DOHH2 (cell line): ENCODE measurements at regions not wholly inside any gene's neighbourhood (a gene's known extent, or its start where the extent isn't known, plus 50 kb on each side); places are given as distances from the start of the nearest gene placed in this dataset.

Source experiments
- H3F3A ChIP-seq: fragments of 200-600 bp; sonication (generic), shearing (Covaris generic); 2 replicates; pipeline ENCODE4 v1.6.0; 2016; ENCODE audit warnings: antibody characterized with exemption, mild to moderate bottlenecking; ENCODE audit not compliant: control insufficient read depth, insufficient read depth
- H3K27ac ChIP-seq: fragments of 200-600 bp; sonication (generic); 2 replicates; pipeline ENCODE4 v1.5.1; 2014; ENCODE audit warnings: low read depth, mild to moderate bottlenecking, low read length, moderate library complexity
- H3K27me3 ChIP-seq: fragments of 200-600 bp; sonication (generic); 2 replicates; pipeline ENCODE4 v1.6.1; 2014; ENCODE audit warnings: mild to moderate bottlenecking, low read length, mixed read lengths; ENCODE audit not compliant: control insufficient read depth
- H3K36me3 ChIP-seq: fragments of 200-600 bp; sonication (generic); 2 replicates; pipeline ENCODE4 v1.6.1; 2014; ENCODE audit warnings: mild to moderate bottlenecking, low read length, moderate library complexity, mixed read lengths; ENCODE audit not compliant: control insufficient read depth
- H3K4me1 ChIP-seq: fragments of 200-600 bp; sonication (generic); 2 replicates; pipeline ENCODE4 v1.6.1; 2014; ENCODE audit warnings: mild to moderate bottlenecking, low read length, mixed read lengths; ENCODE audit not compliant: control insufficient read depth
- H3K4me2 ChIP-seq: fragments of 200-600 bp; sonication (generic); 2 replicates; pipeline ENCODE4 v1.6.0; 2014; ENCODE audit warnings: mild to moderate bottlenecking, low read length, moderate library complexity
- H3K4me3 ChIP-seq: fragments of 200-600 bp; sonication (generic); 2 replicates; pipeline ENCODE4 v1.5.1; 2014; ENCODE audit warnings: mild to moderate bottlenecking, low read length, mixed read lengths
- H3K79me2 ChIP-seq: fragments of 200-600 bp; sonication (generic); 2 replicates; pipeline ENCODE4 v1.6.1; 2014; ENCODE audit warnings: mild to moderate bottlenecking, low read length, mixed read lengths; ENCODE audit not compliant: control insufficient read depth
- H3K9me2 ChIP-seq: fragments of 200-600 bp; sonication (generic); replicated peaks from 2 replicates; pipeline ENCODE4 v1.6.1; 2014; ENCODE audit warnings: mild to moderate bottlenecking, low read length, mixed read lengths; ENCODE audit not compliant: control insufficient read depth
- H3K9me3 ChIP-seq: fragments of 200-600 bp; sonication (generic); 2 replicates; pipeline ENCODE4 v1.6.1; 2014; ENCODE audit warnings: antibody characterized with exemption, low read length, mixed read lengths; ENCODE audit not compliant: control insufficient read depth, insufficient read depth
- H4K20me1 ChIP-seq: fragments of 200-600 bp; sonication (generic); 2 replicates; pipeline ENCODE4 v1.6.0; 2014; ENCODE audit warnings: low read depth, mild to moderate bottlenecking, antibody characterized with exemption, low read length, moderate library complexity; ENCODE audit not compliant: control insufficient read depth, insufficient read depth
- EZH2phosphoT487 ChIP-seq: fragments of 200-600 bp; sonication (generic); IDR thresholded peaks from 2 replicates; pipeline ENCODE4 v1.6.1; 2017; ENCODE audit warnings: borderline replicate concordance, mild to moderate bottlenecking, antibody characterized with exemption, low read length, moderate library complexity, mixed read lengths
- TF ChIP-seq, protein P1 (sequence below): fragments of 200-600 bp; sonication (generic); IDR thresholded peaks from one replicate; pipeline ENCODE4 v1.5.1; 2014; ENCODE audit warnings: antibody characterized with exemption, mild to moderate bottlenecking, low read depth, low read length; ENCODE audit not compliant: poor library complexity, severe bottlenecking

DNA sequence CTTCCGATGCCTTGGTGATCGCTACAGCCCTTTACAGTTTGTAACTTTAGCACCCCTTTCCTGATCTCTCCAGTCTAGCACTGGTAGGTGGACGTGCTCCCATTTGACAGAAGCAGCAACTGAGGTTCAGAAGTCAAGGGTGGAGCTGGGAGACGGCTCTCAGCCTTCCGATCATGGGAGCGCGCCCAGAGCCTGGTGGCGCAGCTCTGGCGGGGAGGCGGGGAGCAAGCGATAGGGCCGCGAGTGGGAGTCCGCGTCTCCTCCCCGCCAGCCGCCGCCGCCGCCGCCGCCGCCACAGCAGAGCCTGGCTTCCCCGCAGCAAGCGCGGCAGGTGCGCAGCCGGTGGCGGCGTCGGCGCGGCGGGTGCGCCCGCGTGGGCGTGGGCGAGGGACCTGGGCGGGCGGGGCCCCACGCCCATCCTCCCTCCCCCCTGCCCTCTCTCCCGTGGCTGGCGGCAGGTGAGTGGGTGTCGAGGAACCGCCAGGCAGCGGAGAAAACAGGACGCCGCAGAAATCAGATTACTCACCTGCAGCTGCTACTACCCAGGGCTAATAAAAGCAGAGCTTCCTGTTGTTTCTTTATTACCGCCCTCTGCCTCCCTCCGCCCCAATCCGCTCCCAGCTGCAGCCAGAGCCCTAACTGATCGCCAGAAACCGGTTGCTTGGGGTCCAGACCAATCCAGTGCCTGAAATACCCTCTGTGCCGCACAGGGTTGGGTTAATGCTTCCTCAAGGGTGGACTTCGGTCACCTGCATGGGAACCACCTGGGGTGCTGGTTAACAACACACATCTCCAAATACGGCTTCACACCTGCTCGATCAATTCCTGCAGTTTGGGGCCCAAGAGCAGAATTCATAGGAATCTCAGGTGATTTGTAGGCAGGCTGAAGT, 60.2 kb upstream of the ID3 start:
- H3K79me2 ChIP-seq = no peaks in the 10 kb centered on the region
- H3K9me3 ChIP-seq = no peaks in the 10 kb centered on the region
- peak overlapping the region; percentile 79 for H3K4me2 ChIP-seq
- peaks cover 90% of the 10 kb centered on the region for H3K4me1 ChIP-seq
- TF ChIP-seq, protein P1, sequence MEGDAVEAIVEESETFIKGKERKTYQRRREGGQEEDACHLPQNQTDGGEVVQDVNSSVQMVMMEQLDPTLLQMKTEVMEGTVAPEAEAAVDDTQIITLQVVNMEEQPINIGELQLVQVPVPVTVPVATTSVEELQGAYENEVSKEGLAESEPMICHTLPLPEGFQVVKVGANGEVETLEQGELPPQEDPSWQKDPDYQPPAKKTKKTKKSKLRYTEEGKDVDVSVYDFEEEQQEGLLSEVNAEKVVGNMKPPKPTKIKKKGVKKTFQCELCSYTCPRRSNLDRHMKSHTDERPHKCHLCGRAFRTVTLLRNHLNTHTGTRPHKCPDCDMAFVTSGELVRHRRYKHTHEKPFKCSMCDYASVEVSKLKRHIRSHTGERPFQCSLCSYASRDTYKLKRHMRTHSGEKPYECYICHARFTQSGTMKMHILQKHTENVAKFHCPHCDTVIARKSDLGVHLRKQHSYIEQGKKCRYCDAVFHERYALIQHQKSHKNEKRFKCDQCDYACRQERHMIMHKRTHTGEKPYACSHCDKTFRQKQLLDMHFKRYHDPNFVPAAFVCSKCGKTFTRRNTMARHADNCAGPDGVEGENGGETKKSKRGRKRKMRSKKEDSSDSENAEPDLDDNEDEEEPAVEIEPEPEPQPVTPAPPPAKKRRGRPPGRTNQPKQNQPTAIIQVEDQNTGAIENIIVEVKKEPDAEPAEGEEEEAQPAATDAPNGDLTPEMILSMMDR = no peak
- no peak for TF ChIP-seq EZH2phosphoT487
- no peaks in the 10 kb centered on the region for H4K20me1 ChIP-seq
- peak overlapping the region; percentile 85 for H3K27ac ChIP-seq
- H3K9me2 ChIP-seq = no peaks in the 10 kb centered on the region
- H3K36me3 ChIP-seq = peaks cover 10% of the 10 kb centered on the region
- H3K4me3 ChIP-seq = peak overlapping the region; percentile 73
- H3K27me3 ChIP-seq = no peaks in the 10 kb centered on the region
- H3F3A ChIP-seq = peaks cover 28% of the 10 kb centered on the region

DNA sequence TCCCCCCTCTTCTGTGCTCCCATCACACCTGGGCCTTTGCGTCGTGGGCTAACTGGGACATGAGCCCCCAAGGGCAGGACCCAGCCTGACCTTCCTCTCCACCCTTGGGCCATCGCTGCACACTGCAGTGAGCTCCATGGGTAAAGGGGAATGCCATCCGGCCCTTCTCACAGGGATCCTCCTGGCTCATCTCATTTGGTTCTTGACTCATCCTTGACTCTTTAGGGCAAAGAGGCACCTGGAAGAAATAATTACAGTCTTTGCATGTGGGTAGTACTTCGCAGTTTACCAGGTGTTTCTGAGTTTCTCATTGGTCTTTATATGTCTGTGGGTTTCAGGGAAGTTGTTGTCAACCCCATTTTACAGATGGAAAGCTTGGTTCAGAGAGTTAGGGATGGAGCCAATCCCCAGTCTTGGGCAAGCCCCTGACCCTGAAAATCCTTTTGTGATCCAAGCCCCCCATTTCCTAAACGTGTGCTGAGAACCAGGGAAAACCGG, 59.3 kb upstream of the ID3 start:
- Histone ChIP-seq H3K27ac (peak overlapping the region; percentile 85), H3K36me3 (peaks cover 13% of the 10 kb centered on the region), H3K4me2 (peak overlapping the region; percentile 79), H3K27me3 (no peaks in the 10 kb centered on the region), H3K4me3 (peak overlapping the region; percentile 73), H3F3A (peaks cover 37% of the 10 kb centered on the region), H3K9me2 (no peaks in the 10 kb centered on the region), H3K9me3 (no peaks in the 10 kb centered on the region), H4K20me1 (no peaks in the 10 kb centered on the region), H3K79me2 (no peaks in the 10 kb centered on the region), H3K4me1 (peaks cover 90% of the 10 kb centered on the region)
- TF ChIP-seq, protein P1 = no peak
- no peak for TF ChIP-seq EZH2phosphoT487

DNA sequence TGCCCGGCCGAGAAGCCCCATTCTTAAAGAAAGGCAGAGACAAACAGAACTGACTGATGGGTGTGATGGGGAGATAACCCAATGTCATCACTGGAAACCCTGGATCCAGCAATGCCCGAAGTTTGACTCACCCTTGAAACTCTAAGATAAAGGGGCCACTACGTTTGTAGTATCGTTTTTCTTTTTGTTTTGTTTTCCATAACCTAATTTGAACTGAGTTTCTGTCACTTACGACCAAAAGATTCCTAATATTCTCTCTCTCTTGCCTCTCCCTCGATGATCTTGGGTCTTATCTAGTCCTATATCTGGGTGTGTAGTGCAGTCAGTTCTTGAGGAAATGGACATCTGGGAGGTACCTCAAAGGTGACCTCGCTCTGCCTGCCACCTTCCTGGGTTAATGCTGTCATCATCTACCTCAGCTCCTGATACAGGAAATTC, 57.8 kb upstream of the ID3 start:
- Histone ChIP-seq H3K9me2 (no peaks in the 10 kb centered on the region), H3K27ac (peak overlapping the region; percentile 24; the same call in 1 of the 2 replicates), H4K20me1 (no peaks in the 10 kb centered on the region), H3K9me3 (no peaks in the 10 kb centered on the region), H3K4me1 (peaks cover 94% of the 10 kb centered on the region), H3K4me2 (no peak overlapping the region), H3K4me3 (no peak overlapping the region), H3F3A (peaks cover 49% of the 10 kb centered on the region), H3K36me3 (peaks cover 16% of the 10 kb centered on the region), H3K27me3 (no peaks in the 10 kb centered on the region), H3K79me2 (no peaks in the 10 kb centered on the region)
- TF ChIP-seq EZH2phosphoT487 = no peak
- TF ChIP-seq, protein P1 = no peak
